Heart right ventricle (tissue), 16 donors: ENCODE measurements at regions not wholly inside any gene's neighbourhood (a gene's known extent, or its start where the extent isn't known, plus 50 kb on each side); places are given as distances from the start of the nearest gene placed in this dataset.

Experiments
- ATAC-seq, 8 donors: fragments of 200-7000 bp; cut with Tn5 transposase; one replicate each; pipeline ENCODE4 v1.9.1; 2020; ENCODE audit warnings: mild to moderate bottlenecking in 8 of 8, moderate library complexity in 8 of 8, moderate number of reproducible peaks in 1 of 8
- DNase-seq, 2 donors: peaks; one replicate each; pipeline ENCODE4 v3.0.0-alpha.2; 2020
- H3K27ac ChIP-seq, 10 donors: fragments of 200-600 bp; sonication (generic) in 2 of 10; one replicate each; pipeline versions ENCODE4 v1.5.0 to v1.8.0; 2020 to 2022; ENCODE audit warnings: mild to moderate bottlenecking in 3 of 10
- H3K27me3 ChIP-seq, 7 donors: fragments of 200-600 bp; one replicate each; pipeline ENCODE4 v1.8.0; 2021 to 2022; ENCODE audit warnings: mild to moderate bottlenecking in 2 of 7
- H3K36me3 ChIP-seq, 9 donors: fragments of 200-600 bp; sonication (generic) in 1 of 9; one replicate each; pipeline versions ENCODE4 v1.5.0 to v1.8.0; 2020 to 2022; ENCODE audit warnings: mild to moderate bottlenecking in 2 of 9
- H3K4me1 ChIP-seq, 9 donors: fragments of 200-600 bp; sonication (generic) in 1 of 9; one replicate each; pipeline versions ENCODE4 v1.5.0 to v1.8.0; 2020 to 2022; ENCODE audit warnings: mild to moderate bottlenecking in 4 of 9
- H3K4me3 ChIP-seq, 10 donors: fragments of 200-600 bp; sonication (generic) in 2 of 10; one replicate each; pipeline versions ENCODE4 v1.5.0 to v1.8.0; 2020 to 2022; ENCODE audit warnings: mild to moderate bottlenecking in 7 of 10, moderate library complexity in 2 of 10
- H3K9me3 ChIP-seq, 11 donors: fragments of 200-600 bp in 10 of 11; sonication (generic) in 2 of 11; one replicate each; pipeline versions ENCODE4 v1.5.0 to v1.8.0; 2013 to 2022; ENCODE audit warnings: mild to moderate bottlenecking in 2 of 11, control low read depth in 1 of 11, moderate library complexity in 1 of 11
- WGBS, 2 donors: extraction: QIAGEN DNeasy Blood & Tissue Kit; methylation state at CpG; one replicate each; pipeline ENCODE4 v1.1.7; 2013; ENCODE audit warnings: inconsistent platforms in 1 of 2; 5-methylcytosine and 5-hydroxymethylcytosine counted together
- intact Hi-C, 10 donors: fragments of 100-400 bp; cut with DNase I; formaldehyde crosslinking; loops; one replicate each; pipeline versions ENCODE4 v1.11.1 to v1.14.2; 2022
- TF ChIP-seq, protein P1 (sequence below), 9 donors: fragments of 200-600 bp; sonication (generic) in 2 of 9; IDR thresholded peaks; one replicate each; pipeline versions ENCODE4 v1.5.0 to v1.8.0; 2021 to 2022; ENCODE audit warnings: antibody characterized with exemption in 9 of 9, mild to moderate bottlenecking in 5 of 9, moderate library complexity in 1 of 9
- donor health status: Arrhythmogenic right ventricular cardiomyopathy.
- donor health status: ischemic (EF 13 %, LVEDD 7.1; RV severe dilation, severe dysfunction).
- donor health status: healthy with polysubstance abuse.
- donor health status: DM: no; HTN: yes; CAD: no.
- donor health status: DM: no; HTN: no; CAD: no.
- donor health status: ischemic (EF 25% LVEDD 6.9; RV normal size, moderate dysfunction).
- donor health status: ischemic (EF 25% LVEDD 5.7; RV mildly dilated, moderate dysfunction).
- donor health status: healthy.
- donor health status: DM: yes; HTN: yes; CAD: no.
- donor health status: Ischemic cardiomyopathy.
- donor health status: ischemic (EF 35%, LVEDD 5.7; RV mildly dilated, moderate dysfunction).
- donor health status: nonischemic (EF 11% LVEDD 7.7; RV severe dilation, severe dysfunction).
- donor health status: DM: yes; HTN: yes; CAD: no.
- donor health status: PGD.
- donor health status: ischemic (EF 29% LVEDD 5.4; RV normal size, mild dysfunction).
- donor health status: nonischemic (EF 23%, LVEDD 6.1; RV moderate dilation, normal function).

DNA sequence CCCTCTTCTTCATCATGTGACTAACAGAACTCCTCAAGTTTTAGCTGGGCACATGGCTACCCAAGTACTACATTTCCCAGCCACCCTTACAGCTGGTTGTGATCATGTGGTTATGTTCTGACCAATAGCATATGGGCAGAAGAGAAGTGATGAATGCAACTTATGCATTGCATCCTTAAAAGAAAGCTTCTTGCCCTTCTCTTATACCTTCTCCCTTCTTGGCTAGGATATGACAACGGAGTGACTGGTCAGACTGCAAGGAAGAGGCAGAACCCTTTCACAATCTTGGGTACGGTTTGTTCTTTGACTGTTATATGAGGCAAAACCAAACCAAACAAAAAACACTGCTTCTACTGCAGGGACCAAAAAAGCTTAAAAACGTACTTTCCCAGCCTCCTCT, 66.5 kb upstream of the MAX start:
- H3K27ac ChIP-seq: peak overlapping the region in 5 of 10 donors; percentile 17 to 58 (median 50)
- H3K4me1 ChIP-seq: peaks cover 0 to 25% (median 7%) of the 10 kb centered on the region in 9 donors
- ATAC-seq (peak in 4 of 8 donors; percentile 5 to 46 (median 20)), DNase-seq (no peak)
- no peak overlapping the region for H3K4me3 ChIP-seq
- H3K9me3 ChIP-seq: no peaks in the 10 kb centered on the region
- TF ChIP-seq, protein P1, sequence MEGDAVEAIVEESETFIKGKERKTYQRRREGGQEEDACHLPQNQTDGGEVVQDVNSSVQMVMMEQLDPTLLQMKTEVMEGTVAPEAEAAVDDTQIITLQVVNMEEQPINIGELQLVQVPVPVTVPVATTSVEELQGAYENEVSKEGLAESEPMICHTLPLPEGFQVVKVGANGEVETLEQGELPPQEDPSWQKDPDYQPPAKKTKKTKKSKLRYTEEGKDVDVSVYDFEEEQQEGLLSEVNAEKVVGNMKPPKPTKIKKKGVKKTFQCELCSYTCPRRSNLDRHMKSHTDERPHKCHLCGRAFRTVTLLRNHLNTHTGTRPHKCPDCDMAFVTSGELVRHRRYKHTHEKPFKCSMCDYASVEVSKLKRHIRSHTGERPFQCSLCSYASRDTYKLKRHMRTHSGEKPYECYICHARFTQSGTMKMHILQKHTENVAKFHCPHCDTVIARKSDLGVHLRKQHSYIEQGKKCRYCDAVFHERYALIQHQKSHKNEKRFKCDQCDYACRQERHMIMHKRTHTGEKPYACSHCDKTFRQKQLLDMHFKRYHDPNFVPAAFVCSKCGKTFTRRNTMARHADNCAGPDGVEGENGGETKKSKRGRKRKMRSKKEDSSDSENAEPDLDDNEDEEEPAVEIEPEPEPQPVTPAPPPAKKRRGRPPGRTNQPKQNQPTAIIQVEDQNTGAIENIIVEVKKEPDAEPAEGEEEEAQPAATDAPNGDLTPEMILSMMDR (IDR thresholded peaks at IDR 0.05): no peak
- H3K36me3 ChIP-seq: no peaks in the 10 kb centered on the region
- intact Hi-C loops: loop anchor here (2.0 to 10.0 kb wide), 11 partner anchors 243 to 906 kb away; partner anchors contain the start of gene FUT8 (in 6 of the 10)
- peaks cover 0 to 24% (median 12%) of the 10 kb centered on the region in 7 donors for H3K27me3 ChIP-seq
- 65 to 78% methylated on average over 3 of the region's 3 CpGs for WGBS, 2 donors

DNA sequence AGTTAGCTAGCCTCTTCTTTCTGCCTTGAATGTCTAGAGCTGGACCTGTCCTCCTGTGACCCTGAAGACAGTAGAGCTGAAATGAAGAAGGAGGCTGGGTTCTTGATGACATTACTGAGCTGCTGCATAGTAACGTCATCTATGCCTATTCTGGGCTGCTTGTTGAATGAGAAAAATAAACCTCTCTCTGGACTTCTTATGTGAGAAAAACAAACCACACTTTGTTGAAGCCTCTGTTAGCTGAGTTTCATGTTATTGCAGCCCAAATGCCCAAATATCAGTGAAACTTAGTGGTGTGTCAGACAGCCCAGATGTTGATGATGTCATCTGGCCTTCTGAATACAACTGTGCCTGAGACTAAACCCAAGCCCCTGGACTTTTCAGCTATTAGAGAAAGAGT, 67.0 kb upstream of the MAX start:
- Histone ChIP-seq H3K4me1 (peaks cover 0 to 25% (median 7%) of the 10 kb centered on the region in 9 donors), H3K27me3 (peaks cover 0 to 24% (median 12%) of the 10 kb centered on the region in 7 donors), H3K27ac (peak overlapping the region in 6 of 10 donors; percentile 17 to 58 (median 47)), H3K36me3 (no peaks in the 10 kb centered on the region), H3K9me3 (no peaks in the 10 kb centered on the region), H3K4me3 (no peak overlapping the region)
- intact Hi-C loops: loop anchor here (2.0 to 10.0 kb wide), 11 partner anchors 243 to 905 kb away; partner anchors contain the start of gene FUT8 (in 6 of the 10)
- TF ChIP-seq, protein P1 (IDR thresholded peaks at IDR 0.05): no peak
- DNase-seq (peak in 1 of 2 donors; percentile 10), ATAC-seq (peak in 7 of 8 donors; percentile 54 to 85 (median 71))
- 64 to 77% methylated on average over 1 of the region's 1 CpG for WGBS, 2 donors

DNA sequence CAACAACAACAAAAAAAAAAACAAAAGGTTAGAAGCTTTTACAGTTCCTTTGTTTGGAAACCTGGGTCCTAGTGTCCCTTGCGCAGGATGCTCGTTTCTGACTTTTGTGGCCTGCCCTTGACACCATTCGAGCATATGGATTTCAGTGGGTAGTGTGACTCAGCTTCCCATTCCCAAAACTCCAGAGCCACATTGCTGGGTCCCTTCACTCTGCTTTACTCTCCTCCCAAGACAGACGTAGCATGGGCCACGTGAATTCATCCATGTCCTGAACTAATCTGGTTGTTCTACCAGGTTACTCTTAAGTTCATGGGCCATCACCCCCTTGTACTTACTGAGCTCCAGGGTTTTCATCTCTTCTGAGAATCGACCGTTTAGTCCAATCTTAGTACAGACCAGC, 68.0 kb upstream of the MAX start:
- TF ChIP-seq, protein P1 (IDR thresholded peaks at IDR 0.05): no peak
- Histone ChIP-seq H3K4me1 (peaks cover 0 to 25% (median 7%) of the 10 kb centered on the region in 9 donors), H3K4me3 (peak overlapping the region in 4 of 10 donors; percentile 4 to 34 (median 28)), H3K27me3 (peaks cover 0 to 24% (median 12%) of the 10 kb centered on the region in 7 donors), H3K36me3 (no peaks in the 10 kb centered on the region), H3K27ac (peak overlapping the region in 2 of 10 donors; percentile 25 to 47), H3K9me3 (no peaks in the 10 kb centered on the region)
- ATAC-seq: no peak
- intact Hi-C loops: no loop called here
- WGBS, 2 donors: 66 to 71% methylated on average over 7 of the region's 7 CpGs
- DNase-seq: no peak

DNA sequence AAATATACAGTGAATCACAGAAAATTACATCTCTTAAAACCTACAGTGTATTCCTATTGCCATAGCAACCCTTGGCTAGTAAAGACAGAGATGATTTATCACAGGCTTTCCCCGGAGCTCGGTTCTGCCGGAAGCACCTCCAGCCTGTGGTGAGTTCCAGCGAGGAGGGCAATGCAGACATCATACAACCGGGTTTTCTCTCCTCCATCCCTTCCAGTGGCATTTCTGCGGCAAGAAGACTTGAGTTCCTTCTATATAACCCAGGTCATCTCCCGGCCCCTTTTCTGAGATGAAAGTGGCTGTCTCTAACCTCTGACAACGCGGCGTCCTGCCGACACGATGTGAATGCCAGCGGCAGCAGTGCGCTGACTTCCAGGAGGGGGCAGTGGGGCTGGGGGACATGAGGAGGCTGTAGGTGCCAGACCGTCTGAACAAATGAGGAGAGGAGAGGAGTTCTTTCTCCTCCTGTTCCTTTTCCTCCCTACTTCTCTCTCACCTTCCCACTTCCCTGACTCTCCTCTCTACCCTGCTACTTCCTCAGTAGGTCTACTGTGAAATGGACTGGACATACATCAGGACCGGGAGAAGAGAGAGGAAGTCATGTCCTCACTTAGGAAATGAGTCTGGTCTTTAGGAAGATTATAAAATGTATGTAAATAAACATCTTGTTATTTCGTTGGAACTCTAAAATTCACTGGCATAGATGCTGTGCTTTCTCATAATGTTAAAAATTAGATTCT, 68.6 kb upstream of the MAX start:
- ATAC-seq (peak in 6 of 8 donors; percentile 34 to 61 (median 56)), DNase-seq (peak in 1 of 2 donors; percentile 8)
- peaks cover 0 to 25% (median 7%) of the 10 kb centered on the region in 9 donors for H3K4me1 ChIP-seq
- intact Hi-C loops: no loop called here
- peak overlapping the region in 9 of 10 donors; percentile 4 to 35 (median 28) for H3K4me3 ChIP-seq
- H3K36me3 ChIP-seq: no peaks in the 10 kb centered on the region
- H3K9me3 ChIP-seq: no peaks in the 10 kb centered on the region
- peaks cover 0 to 24% (median 12%) of the 10 kb centered on the region in 7 donors for H3K27me3 ChIP-seq
- WGBS, 2 donors: 11 to 15% methylated on average over 17 of the region's 17 CpGs
- peak overlapping the region in 1 of 10 donors; percentile 25 for H3K27ac ChIP-seq
- TF ChIP-seq, protein P1 (IDR thresholded peaks at IDR 0.05): peak in 4 of 9 donors; percentile 10 to 42 (median 16)
